H4 (cell line): ENCODE measurements at regions not wholly inside any gene's neighbourhood (a gene's known extent, or its start where the extent isn't known, plus 50 kb on each side); places are given as distances from the start of the nearest gene placed in this dataset.

Source experiments
- DNase-seq: peaks from one replicate; pipeline ENCODE4 v3.0.0-alpha.2; 2015; ENCODE audit warnings: low spot score

DNA sequence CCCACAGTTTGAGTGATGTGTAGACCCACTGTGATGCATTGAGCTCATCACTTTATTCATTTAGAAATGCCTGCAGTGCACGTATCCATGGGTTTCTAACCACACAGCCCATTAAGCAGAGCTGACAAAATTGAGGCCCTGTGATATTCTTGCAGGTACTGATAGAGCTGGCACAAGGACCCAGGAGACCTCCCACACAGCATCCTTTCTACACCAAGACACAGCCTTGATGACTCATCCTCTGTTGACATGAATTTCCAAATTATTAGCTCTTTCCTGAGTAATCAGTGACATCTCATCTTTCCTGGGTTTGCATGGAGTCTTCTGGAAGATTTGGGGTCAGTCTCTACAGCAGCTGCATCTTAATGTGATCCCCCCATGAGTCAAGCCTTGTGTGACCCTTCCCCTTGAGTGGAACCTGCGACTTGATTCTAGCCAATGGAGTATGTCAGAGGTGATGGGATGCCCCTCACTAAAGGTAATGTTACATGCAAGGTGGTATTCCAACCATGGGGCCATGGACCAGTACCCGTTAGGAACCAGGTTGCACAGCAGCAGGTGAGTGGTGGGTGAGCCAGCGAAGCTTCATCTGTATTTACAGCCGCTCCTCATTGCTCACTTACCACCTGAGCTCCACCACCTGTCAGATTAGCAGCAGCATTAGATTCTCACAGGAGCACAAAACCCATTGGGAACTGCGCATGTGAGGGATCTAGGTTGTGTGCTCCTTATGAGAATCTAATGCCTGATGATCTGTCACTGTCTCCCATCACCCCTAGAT lies 181.1 kb upstream of the ARL4C start:
- no peak for DNase-seq

DNA sequence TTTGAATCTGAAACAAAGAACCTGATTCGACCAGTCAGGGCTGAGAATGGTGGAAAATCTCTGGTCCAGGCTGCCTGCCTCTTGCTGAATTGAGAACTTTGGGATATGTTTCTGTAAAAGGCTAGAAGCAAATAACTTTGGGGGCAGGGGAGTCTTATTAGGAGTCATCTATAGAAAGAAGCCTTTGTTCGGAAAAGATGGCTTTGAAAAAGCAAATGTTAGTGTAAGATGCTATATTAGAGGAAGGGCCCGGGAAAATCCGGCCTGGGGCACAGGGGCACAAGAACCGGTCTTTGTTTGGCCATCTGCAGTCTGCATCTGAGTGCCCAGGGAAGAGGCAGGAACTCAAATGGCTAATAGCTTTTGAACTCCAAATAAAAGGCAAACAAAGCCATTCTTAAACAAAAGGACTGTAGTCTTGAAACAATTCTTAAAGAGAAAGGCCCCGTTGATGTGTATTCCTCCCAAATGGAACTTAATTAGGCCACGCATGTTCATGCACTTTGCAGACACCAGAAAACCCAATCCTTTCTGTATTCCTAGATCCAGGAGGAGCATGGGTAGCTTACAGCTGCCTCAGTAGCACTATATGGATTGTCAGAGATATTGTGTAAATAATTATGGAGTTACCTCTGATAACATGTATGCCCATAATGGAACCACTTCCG lies 180.0 kb upstream of the ARL4C start:
- no peak for DNase-seq

DNA sequence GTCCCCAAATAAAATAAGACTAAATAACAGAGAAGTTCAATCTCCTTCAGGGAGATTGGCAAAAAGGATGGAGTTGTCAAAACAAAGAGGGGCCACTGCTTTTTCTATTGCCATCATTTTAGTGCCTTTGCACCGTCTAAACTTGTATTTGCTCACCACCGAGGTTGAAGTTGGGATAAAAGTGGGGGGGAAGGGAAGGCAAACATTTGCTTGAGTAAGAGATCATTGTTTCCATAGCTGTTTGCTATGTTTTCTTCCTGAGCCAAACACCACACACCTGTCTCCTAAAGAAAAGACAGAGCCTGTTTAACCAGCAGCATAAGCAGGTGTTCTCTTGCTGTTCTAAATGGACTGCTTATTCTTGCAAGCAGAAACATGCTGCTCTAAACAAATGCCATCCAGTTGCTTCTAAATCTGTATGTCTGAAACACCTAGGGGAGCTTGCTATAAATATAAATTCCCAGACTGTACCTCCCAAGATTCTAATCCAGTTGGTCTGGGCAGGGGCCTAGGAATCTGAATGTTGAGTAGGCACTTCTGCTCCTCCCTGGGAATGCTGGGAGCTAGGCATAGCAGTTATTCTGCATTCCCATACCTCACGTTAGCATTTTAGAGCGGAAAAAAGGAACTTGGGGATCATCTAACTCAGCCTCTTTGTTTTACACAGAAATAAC lies 179.4 kb upstream of the ARL4C start:
- DNase-seq: no peak

DNA sequence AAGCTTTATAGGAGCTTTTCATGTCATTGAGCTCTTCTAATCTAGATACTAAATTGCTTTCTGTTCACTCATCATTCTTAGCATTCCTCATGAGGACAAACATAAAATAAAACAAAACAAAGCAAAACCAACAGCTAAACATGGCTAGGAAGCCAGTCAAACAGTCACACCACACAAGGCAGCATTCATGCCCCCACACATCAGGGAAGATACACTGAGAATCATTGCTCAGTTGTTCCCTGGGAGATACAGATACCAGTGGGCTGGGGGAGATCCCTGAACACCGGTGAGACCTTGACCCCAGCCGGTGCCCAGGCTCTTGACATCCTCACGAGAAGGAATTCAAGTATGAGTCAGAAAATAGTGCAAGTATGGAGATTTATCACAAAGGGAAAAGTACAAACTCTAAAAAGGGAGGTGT lies 177.9 kb upstream of the ARL4C start:
- peak; percentile 58 for DNase-seq

DNA sequence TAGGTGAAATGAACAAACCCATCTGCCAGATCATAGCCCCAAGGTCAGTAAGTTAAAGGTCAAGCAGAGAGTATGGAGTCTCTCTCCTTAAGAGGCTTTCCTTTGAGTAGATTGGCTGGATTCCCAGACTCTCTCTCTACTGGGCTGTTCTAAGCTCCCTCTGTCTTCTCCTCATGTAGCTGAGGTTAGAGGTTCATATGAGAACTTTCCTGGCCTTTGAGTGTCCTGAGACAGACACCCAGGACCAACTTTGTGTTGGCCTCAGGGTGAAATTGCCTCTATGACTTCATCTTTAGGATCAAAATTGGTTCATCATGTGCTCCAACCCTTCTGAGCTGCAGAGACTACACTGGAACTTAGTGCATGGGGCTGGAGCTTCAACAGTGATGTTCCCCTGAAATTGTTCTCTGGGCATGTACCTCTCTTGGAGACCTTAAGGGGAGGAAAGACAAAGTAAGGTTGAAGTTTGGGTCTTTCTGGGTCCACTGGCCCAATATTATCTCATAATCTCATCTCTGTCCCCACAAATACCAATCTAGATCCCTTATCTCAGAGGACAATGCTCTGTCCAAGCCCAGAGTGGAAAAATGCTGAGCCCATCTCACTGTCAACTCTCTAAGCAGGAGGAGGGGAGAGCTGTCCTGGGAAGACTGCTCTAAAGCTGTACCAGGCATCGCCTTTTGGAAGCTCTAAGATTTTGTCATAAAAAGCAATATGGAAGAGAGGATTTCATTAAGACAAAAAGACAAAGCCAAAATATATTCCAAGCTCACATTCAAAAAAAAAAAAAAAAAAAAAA lies 177.3 kb upstream of the ARL4C start:
- no peak for DNase-seq

DNA sequence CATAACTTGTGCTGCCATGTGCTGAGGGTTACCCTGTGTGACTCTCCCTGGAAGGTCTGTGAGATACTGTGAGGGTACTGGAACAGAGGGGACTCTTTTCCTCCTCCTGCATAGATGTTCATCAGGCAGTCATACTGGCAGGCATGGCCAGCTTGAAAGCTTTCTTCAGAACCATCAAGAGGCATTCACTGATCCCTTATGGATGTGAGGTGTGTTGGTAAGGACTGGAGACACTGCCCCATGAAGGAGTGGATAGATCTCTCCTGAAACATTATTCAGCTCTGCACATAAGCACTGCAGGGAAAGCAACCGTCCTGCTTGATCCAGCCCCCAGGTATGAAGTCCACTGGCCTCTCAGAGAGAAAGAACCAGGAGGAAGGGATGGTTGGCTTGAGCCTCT lies 176.6 kb upstream of the ARL4C start:
- DNase-seq: no peak

DNA sequence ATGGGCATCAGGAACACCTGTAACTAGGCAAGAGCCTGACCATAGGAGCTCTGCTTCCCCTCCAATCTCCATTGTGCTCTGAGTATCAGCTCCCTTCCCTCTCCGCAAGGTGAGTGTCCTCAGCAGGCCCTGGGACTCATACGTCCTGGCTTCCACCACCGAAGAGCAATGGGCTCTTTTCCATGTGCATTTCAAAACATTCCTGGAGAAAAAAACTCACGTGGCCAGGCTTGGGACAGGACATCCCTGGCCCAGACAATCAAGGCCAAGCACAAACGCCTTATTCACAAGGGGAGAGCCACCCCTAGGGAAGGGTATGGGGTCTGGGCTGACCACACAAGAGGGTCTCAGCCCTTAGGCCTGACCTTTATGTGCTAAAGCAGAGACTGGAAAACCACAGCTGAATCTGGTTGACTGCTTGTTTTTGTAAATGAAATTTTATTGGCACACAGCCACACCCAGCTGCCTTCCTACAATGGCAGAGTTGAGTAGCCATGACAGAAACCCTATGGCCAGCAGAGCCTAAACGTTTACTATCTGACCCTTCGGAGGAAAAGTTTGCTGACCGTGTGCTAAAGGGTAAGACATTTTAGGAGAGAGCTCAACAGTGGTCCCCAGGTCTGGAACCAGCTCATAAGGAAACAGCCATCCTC lies 175.7 kb upstream of the ARL4C start:
- no peak for DNase-seq

DNA sequence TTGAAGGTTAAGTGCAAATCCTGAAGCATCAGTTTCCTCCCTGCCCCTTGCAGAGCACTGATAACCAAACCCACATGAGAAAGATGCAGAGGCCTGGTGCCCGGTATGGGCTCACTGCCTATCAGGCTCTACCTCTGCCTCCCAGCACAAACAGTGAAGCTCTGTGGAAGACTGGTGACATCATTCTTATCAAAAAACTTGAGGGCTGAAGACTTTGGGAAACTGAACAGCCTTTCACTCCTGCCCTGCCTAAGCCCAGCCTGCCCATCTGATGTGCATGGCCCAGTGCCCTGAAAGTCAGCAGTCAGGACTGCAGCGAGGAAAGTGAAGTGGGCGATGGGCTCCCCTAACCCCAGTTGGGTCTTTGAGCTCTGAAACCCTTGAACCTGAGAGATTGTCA lies 174.8 kb upstream of the ARL4C start:
- no peak for DNase-seq

DNA sequence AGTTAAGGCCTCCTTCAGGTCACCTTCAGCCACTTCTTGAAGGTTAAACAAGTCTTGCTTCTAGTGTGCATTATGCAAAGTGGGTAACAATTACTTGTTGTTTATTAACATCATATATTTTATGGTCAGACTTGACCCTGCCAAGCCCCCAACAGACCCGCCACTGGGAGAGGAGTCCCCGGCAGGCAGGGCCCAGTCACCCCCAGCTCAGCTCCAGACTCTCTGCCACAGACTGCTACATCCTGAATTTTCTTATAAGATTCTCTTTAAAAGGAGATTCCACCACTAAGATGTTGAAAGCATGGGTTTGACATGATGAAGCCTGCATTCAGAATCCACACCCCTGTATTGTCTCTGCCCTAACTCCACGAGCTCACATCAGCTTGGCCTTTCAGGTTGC lies 174.3 kb upstream of the ARL4C start:
- no peak for DNase-seq

DNA sequence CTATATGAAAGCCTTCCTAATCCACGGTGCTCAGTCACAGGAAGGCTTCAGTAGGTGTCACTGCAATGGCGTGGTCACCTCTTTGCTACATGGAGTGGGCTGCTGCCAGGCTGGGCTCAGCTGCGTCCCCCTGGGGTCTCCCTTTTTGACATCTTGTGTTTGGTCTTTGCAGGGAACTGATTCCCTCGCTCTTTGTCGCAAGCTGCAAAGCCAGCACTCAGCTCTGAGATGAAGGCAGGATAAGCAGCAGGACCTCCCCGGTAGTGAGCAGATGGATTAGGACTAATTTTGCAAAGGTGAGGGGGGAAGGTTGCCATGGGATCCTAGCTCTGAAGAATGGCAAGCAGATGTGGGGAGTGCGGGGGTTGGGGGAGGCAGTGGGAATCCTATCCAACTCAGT lies 173.9 kb upstream of the ARL4C start:
- no peak for DNase-seq

DNA sequence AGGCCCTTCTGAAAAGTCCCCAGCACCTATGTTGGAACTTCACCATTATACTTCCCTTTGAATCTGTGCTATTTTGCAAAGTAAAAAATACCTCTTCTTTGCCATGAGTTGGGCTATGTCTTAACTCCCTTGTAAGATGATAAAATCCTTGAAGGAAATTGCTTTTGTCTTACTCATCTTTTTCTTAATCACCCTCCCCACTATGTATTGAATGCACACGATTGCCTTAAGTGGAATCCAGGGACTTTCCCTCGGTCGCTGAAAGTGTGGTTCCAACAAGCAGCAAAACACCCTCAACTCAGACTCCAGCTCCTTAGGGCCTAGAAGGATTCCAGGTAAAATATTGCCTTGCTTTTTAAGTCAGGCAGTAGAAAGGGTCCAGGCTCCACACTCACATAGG lies 173.2 kb upstream of the ARL4C start:
- no peak for DNase-seq

DNA sequence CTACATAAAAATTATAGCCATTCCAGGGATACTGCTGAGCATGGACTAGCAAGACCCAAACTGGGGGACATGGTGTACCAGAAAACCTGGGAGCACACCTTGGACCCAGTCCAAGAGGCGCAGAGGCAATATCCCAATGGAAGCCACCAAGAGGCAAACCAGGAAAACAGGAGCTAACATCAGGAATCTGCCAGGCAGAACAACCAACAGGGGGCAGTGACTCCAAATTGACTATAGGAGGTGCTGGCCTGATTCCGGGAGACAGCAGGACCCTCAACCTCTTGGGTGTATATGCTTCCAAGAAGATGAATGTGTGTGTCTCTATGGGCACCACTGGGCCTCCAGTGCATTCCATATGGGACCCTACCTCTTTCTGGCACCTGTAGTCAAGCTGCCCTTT lies 172.7 kb upstream of the ARL4C start:
- no peak for DNase-seq

DNA sequence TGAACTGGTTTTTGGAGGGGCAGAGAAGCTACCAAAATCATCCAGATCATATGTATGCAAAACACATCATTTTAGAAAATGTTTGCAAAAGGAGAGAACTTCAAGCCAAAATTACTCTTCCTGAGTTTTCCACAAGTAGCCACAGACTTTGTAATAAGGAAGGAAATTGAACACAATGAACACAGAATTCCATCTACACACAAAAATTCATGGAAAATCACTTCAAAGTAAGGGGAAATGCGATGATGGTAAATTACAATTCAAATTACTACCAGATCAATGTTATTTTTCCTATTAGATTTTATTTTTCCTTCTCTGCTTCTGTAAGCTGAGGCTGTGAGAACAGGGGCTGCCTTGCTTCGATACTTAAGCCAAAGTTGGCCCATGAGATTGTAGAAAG lies 172.1 kb upstream of the ARL4C start:
- DNase-seq: no peak

DNA sequence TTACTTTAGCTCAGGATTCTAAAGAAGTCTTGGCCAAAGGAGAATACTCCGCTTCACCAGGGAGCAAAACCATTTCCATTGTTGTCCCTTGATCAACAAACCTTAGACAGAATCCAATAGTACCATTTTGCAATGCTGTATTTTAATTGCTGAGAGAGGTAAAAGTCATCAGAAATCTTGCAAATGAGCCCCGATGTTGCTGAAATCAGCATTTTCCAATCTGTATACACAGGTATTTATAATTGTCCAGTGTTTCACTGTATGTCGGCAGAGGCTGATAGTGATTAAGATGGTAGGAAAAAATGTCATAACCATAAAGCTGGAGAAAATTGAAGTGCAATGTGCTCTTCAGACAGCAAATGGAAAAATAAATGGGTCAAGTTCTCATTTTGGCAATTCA lies 170.0 kb upstream of the ARL4C start:
- DNase-seq: no peak

DNA sequence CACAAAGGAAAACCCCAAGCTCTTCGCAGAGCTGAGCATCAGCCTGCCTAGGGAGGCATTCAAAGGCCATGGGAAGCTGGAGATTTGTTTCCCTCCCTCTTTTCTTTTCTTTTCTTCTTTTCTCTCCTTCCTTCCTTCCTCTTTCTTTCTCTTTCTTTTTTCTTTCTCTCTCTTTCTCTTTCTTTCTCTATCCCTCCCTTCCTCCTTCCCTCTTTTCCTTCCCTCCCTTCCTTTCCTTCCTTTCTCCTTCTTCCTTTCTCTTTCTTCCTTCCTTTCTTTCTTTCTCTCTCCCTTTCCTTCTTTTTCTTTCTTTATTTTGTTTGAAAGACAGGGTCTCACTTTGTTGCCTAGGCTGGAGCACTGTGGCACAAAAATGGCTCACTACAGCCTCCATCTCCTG lies 168.4 kb upstream of the ARL4C start:
- DNase-seq: no peak

DNA sequence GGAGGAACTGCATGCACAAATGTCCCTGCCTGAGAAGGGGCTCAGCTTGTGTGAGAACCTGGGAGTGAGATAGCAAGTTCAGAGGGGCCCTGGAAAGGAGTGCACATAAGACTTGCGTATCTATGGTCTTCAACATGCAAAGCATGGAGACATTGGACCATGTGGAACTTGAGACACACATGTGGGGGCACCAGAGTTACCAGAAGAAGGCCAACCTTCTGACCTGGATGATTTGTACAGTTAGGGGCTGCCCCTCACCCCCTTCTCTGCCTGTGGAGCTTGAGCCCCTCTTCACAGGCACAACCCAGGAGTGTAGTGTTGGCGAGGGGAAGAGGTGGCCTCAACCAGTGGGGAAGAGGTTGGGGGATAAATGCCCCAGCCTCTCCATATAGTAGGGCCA lies 165.0 kb upstream of the ARL4C start:
- no peak for DNase-seq

DNA sequence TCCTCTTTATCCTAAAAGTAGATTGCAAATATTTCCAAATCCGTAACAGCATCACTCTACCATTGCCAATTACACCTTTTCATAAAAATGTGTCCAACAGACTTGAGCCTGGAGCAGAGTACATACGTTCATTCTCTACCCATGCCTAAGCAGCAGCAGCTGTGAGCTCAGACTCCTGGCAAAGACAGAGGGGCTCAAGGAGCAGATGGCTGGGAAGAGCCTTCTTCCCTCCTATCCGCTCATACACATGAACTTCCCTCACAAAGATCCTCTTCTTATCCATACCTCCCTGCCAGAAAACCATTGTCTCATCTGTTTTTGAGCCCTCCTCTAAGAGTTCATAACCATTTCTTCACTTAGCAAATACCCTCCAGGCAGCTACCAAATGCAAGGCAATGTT lies 164.3 kb upstream of the ARL4C start:
- DNase-seq: no peak

DNA sequence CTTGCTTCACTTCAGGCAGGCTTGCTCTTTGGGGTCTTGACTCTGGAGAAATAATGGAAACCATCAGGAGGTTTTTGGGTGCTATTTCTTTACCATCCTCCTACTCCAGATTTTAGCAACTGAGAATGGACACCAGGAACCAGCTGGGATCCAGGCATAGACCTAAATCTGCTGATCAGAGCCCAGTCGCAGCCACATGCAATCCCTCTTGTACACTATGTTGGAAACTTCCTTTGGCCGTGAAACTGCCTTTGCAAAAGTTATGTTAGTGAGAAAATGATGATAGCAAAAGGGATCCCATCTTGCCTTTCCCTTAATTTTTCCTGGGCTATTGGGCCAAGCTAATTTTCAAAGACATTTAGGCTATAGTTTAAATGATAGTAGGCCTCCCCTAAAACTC lies 158.8 kb upstream of the ARL4C start:
- DNase-seq: no peak

DNA sequence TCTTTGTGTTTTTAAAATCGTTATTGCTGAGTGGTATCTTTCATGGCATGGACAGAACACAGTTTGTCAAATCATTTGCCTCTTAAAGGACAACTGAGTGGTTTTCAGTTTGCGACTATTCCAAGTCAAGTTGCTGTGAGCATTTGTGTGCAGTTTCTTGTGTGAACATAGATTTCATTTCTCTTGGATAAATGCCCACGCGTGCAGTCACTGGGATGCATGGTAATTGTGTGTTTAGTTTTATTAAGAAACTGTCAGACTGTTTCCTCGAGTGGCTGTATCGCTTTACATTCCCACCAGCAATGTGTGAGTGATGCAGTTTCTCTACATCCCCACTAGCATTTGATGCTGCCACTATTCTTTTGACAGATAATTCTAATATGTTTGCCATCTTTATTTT lies 154.0 kb upstream of the ARL4C start:
- no peak for DNase-seq

DNA sequence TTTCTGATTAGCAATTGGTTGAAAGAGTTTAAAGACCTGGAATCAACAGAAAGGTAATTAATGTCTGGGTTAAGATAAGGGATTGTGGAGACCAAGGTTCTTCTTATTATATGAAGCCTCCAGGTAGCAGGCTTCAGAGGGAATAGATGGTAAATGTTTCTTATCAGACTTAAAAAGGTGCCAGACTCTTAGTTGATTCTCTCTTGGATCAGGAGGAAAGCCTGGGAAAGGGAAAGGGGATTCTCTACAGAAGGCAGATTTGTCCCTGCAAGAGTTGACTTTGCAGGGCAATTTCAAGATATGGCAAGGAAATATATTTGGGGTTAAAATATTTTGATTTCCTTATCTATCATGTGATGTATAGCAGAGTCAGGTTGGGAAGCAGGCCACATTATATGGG lies 153.1 kb upstream of the ARL4C start:
- DNase-seq: no peak

DNA sequence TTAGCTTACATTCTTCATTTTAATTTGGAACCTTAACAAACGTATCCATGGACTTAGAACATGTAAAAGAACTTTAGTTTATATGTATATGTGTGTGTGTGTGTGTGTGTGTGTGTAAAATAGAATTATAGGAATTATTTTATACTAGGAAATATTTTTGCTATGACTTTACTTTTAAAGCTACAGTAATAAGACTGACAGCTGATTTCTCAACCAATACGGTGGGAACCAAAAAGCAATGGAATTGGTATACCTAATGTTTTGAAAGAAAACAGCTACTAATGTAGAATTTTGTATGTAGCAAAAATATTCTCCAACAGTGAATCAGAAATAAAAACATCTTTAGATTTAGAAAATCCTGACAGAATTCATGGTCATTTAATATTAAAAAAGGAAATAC lies 146.5 kb upstream of the ARL4C start:
- no peak for DNase-seq

DNA sequence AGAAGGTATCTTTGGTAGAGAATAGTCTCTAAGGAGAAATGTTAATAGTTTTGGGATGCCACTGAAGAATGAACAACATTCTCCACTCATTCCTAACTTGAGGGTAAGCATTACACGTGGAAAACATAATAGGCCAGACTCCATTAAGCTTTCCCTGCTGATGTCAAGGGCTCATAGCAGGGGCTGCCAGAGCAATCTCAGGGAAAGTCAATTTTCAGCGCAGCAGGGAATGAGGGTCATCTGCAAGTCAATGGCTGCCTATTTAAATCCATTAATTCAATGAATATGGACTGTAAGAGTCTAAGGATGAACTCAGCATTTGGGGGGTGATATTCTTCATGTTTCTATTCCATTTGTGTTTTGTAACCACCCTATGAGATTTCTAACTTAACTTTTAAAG lies 144.2 kb upstream of the ARL4C start:
- DNase-seq: no peak
